NB4 (cell line): ENCODE measurements at regions not wholly inside any gene's neighbourhood (a gene's known extent, or its start where the extent isn't known, plus 50 kb on each side); places are given as distances from the start of the nearest gene placed in this dataset.

Source experiments
- DNase-seq: peaks from one replicate; pipeline ENCODE4 v3.0.0; 2010; ENCODE audit warnings: low read depth
- H3K4me3 ChIP-seq: one replicate; pipeline ENCODE4 v1.5.1; 2011; ENCODE audit warnings: mild to moderate bottlenecking, low read depth, low read length, moderate library complexity
- MYC ChIP-seq: IDR thresholded peaks from 2 replicates; pipeline ENCODE4 v1.6.1; 2011; ENCODE audit warnings: low read depth, low read length
- POLR2A ChIP-seq: IDR thresholded peaks from 2 replicates; pipeline ENCODE4 v1.6.1; 2011; ENCODE audit warnings: mild to moderate bottlenecking; ENCODE audit not compliant: insufficient read length; ENCODE audit errors: extremely low read depth
- TF ChIP-seq, protein P1 (sequence below): IDR thresholded peaks from one replicate; pipeline ENCODE4 v1.5.1; 2012; ENCODE audit warnings: low read depth, low read length
- TF ChIP-seq, protein P2 (sequence below): IDR thresholded peaks from 2 replicates; pipeline ENCODE4 v1.6.1; 2011; ENCODE audit warnings: low read depth, low read length

DNA sequence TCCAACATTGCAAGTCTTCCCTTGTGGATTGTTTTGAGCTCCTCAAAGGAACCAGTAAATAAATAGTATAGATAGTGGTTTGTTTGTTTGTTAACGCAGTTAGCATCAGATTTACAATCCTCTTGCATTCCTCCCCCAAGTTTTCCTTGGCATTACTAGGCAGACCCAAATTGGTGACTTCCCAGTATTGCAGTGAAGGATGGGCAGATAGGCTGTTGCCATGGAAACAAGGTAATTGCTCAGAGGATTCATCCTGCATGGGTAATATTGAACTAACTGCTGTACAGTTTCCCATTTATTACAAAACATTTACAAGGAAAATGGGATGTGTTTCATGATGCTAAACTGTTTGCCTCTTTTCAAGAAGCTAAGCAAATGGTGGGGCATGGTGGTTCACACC lies 477.2 kb downstream of the EPM2A start:
- DNase-seq = no peak

DNA sequence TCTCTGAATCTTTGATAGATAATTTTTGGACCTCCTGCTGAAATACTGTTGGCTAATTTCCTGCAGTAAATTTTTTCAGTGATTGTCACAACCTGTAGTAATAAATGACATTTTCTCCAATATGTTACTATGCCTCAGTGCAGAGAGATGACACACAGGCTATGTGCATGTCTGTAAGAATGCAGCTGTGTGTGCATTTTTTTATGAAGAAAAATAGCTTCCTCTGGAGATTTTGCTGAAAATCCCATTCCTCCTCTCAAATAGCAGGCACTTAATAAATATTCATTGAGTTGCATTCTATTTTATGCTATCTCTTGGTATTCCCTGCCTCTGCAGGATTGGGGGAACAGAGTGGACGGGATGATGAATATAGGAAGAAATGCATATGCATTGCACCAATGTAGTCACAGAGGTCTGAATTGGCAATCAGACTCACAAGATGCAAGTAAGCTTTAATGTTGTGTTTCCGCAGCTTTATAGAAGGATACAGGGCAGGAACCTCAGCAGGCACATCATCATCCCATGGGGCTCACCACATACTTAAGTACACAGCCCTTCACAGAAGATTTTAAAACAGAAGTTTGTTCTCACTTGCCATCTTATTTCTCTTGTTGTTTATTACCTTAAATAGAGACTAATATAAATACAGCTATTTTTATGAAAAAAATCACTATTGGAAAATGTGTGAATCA lies 474.7 kb downstream of the EPM2A start:
- no peak for DNase-seq
- H3K4me3 ChIP-seq = no peak overlapping the region
- TF ChIP-seq, protein P1, sequence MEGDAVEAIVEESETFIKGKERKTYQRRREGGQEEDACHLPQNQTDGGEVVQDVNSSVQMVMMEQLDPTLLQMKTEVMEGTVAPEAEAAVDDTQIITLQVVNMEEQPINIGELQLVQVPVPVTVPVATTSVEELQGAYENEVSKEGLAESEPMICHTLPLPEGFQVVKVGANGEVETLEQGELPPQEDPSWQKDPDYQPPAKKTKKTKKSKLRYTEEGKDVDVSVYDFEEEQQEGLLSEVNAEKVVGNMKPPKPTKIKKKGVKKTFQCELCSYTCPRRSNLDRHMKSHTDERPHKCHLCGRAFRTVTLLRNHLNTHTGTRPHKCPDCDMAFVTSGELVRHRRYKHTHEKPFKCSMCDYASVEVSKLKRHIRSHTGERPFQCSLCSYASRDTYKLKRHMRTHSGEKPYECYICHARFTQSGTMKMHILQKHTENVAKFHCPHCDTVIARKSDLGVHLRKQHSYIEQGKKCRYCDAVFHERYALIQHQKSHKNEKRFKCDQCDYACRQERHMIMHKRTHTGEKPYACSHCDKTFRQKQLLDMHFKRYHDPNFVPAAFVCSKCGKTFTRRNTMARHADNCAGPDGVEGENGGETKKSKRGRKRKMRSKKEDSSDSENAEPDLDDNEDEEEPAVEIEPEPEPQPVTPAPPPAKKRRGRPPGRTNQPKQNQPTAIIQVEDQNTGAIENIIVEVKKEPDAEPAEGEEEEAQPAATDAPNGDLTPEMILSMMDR = no peak
- TF ChIP-seq, protein P2, sequence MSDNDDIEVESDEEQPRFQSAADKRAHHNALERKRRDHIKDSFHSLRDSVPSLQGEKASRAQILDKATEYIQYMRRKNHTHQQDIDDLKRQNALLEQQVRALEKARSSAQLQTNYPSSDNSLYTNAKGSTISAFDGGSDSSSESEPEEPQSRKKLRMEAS = no peak
- TF ChIP-seq POLR2A = no peak
- no peak for TF ChIP-seq MYC

More for the DNA sequence above, 477.2 kb downstream of the EPM2A start:
- TF ChIP-seq, protein P1 = no peak
- TF ChIP-seq, protein P2 = no peak
- TF ChIP-seq POLR2A (no peak), MYC (no peak)
- H3K4me3 ChIP-seq = no peak overlapping the region

DNA sequence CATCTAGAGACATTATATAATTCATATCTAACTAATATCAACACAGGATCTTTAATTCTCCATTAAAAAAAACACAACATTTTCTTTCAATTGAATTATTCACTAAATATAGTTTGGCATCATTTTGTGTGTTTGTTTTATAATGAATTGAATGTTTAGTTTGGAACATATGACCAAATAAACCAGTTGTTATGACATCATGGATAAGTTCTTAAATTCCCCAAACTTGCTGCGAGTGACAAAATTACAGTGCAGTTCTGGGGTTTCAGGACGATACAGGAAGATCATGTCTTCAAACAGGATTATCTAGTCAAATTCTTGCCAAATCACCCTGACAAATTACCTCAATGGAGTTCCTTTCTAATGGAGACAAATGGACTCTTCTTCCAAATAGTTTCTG lies 473.6 kb downstream of the EPM2A start:
- no peak for TF ChIP-seq MYC
- H3K4me3 ChIP-seq = no peak overlapping the region
- DNase-seq = no peak

DNA sequence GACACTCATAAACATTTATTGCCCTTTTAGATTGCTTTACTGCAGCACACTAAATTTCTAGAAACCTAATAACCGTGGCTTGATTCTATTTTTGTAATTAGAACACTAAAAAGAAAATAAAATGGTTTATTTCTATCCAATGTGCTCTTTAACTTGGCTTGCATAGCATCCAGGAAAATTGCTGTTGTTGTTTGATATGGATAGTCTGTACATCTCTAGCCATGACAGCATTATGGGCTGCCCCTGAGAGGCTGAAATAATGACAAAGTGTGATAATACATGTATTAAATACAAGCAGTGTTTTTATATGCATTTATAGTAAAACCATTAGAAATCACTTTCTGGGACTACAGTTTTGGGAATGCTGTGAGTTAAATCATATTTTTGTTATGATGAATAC lies 472.5 kb downstream of the EPM2A start:
- DNase-seq = no peak
- no peak for TF ChIP-seq MYC
- TF ChIP-seq, protein P2 = no peak
- no peak for TF ChIP-seq POLR2A
- TF ChIP-seq, protein P1 = no peak
- H3K4me3 ChIP-seq = no peak overlapping the region

DNA sequence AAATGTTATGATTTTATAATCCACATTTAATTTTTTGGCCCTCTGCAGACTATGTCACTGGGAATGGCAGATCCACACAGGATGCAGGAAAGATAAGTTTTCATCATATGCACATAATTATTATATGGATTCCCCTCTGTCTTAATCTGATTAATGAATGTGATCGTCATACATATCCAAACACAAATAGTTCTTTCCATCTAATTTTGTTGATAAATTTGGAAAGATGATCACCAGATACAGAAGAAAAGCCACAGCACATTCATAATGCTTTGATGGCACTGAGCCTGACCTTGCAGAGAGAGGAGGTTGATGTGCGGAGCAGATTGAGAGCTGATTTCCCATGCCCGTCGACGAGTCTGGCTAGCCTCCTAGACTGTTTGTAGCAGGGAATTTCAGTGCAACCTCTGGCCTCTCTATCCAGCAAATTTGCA lies 471.5 kb downstream of the EPM2A start:
- DNase-seq = no peak
- TF ChIP-seq MYC (no peak), POLR2A (no peak)
- TF ChIP-seq, protein P2 = no peak
- TF ChIP-seq, protein P1 = no peak
- no peak overlapping the region for H3K4me3 ChIP-seq

DNA sequence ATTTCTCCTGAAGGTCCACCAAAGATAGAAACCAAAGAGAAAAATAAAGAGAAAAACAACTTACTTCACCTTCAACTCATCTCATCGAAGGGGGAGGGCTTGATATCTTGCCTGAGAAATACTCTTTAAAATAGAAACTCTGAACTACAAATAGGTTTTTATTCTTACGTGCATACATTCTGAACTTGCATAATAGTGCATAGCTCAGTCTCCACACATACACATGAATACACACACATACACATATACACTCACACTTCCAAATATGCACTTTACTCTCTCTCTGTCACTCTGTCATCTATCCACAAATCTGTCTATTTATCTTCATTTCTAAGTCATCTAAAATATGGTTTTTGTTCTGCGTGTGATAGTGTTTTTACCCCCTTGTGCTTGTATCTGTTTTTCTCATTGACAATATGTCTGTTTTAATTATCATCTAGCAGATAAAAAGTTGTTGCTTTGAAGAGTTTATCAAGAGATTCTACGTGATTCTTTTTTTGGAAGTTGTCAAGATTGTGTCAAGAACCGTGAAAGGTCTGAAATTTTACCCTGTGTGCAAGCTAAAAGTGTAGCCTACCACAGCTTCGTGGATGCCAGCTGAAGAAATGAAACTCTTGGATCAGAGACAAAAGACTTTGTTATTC lies 468.8 kb downstream of the EPM2A start:
- no peak overlapping the region for H3K4me3 ChIP-seq
- DNase-seq = no peak
- TF ChIP-seq, protein P2 = no peak
- TF ChIP-seq POLR2A = no peak
- TF ChIP-seq MYC = no peak
- TF ChIP-seq, protein P1 = no peak
